Head of caudate nucleus (tissue), 42 donors: ENCODE measurements at regions not wholly inside any gene's neighbourhood (a gene's known extent, or its start where the extent isn't known, plus 50 kb on each side); places are given as distances from the start of the nearest gene placed in this dataset.
"Not testable (repeated sequence)": the region's sequence is repeated elsewhere in the genome, so short reads cannot be mapped to it uniquely, and the experiment has no call there.

Source experiments
- DNase-seq, 42 donors: peaks; one replicate each; pipeline versions ENCODE4 v3.0.0 to v3.0.0-alpha.2; 2020 to 2021; ENCODE audit warnings: mixed read lengths in 7 of 42
- intact Hi-C: fragments of 100-400 bp; cut with DNase I; formaldehyde crosslinking; loops from one replicate; pipeline ENCODE4 v1.15.0; 2022

DNA sequence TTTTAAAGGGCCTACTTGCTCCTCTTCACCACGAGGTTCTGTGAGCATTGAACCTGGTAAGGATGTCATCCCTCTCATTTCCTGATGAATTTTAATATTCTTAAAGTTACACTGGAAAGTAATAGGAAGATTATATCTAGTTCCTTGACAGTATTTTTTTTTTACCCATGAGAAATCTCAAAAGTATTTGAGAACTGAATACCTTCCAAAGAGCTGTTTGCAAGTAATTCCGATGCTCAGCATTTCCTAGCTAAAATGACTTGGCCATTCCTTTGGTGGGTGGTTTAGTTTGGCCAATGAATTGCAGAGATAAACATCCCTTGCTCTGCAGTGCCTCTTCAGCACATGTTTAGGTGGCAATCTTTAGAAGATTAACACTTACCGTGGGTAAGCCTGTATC is 110.2 kb upstream of the WDR1 start:
- intact Hi-C loops: no loop called here
- no peak for DNase-seq

- no peak for DNase-seq
- intact Hi-C loops: no loop called here
These were observed 108.5 kb upstream of the WDR1 start for GRCh38 chr4:10225096-10225495.

DNA sequence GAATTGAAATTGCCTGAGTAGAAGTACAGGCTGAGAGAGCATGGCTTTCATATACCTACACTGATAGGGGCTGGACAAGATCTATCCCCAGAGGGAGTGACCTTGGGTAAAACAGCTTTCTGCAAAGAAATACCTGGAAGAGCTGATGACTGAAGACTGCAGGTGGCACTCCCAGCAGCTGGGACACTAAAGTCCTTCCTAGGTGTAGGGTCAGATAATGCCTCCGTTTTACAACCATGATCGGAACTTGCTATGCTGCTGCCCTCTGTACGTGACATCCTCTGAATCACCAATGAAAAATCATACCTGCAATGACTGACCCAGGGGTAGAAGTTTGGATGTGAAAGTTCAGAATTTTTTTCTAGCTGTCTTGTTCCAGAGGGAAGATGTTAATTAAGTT is 107.2 kb upstream of the WDR1 start:
- intact Hi-C loops: no loop called here
- DNase-seq: no peak

DNA sequence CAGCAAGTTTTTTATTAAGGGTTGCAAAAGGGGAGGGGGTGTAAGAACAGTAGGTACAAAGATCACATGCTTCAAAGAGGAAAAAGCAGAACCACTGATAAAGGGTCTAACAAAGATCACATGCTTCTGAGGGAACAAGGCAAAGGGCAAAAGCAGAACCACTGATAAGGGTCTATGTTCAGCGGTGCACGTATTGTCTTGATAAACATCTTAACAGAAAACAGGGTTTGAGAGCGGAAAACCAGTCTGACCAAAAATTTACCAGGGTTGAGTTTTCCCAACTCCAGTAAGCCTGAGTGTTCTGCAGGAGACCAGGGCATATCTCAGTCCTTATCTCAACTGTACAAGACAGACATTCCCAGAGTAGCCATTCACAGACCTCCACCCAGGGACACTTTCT is 96.9 kb upstream of the WDR1 start:
- DNase-seq, intact Hi-C loops: not testable (repeated sequence)

DNA sequence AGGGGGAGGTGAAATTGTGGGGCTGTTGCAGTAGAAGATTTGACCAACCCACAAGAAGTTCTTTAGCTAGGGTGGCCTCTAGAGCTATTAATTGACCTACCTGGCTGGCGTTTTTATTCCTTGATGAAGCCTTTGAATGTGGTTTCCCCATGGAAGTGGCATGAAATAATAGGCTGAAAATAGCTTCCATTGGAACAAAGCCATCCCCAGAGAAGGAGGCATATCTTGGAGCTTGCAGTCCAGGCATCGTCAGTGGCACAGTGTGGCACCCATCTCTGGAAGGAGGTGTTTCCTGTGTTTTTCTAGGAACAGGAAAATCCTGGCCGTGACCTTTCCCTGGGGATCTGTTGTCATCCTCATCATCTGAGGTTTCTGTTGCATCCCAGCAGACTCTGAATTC is 96.3 kb upstream of the WDR1 start:
- intact Hi-C loops: no loop called here
- no peak for DNase-seq

GRCh38 chr4:10212400-10212799 is 95.8 kb upstream of the WDR1 start:
- intact Hi-C loops: no loop called here

DNA sequence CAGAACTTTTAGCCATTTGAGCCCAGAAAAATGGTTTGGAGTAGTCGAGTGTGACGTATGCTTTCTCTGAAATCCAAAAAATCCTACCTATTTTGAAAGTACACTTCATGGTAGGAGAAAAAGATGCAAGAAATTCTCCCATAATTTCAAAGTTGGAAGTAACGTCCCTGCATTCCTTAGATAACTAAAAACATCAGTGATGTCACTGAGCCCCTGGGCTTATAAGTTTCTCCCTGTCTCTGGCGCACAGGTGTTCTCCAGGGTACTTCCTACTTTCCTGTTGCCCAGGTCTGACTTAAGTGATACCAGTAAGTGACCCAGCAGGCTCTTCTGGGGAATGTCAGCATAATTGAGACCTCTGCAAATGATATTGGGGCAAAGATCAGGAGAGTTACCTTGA is 90.5 kb upstream of the WDR1 start:
- no peak for DNase-seq
- intact Hi-C loops: no loop called here

More at GRCh38 chr4:10212400-10212799, 95.8 kb upstream of the WDR1 start:
- no peak for DNase-seq

- no peak for DNase-seq
- intact Hi-C loops: no loop called here
These were observed 88.6 kb upstream of the WDR1 start for GRCh38 chr4:10205223-10205622.

- intact Hi-C loops: no loop called here
- no peak for DNase-seq
These were observed 87.9 kb upstream of the WDR1 start for GRCh38 chr4:10204401-10205058.

DNA sequence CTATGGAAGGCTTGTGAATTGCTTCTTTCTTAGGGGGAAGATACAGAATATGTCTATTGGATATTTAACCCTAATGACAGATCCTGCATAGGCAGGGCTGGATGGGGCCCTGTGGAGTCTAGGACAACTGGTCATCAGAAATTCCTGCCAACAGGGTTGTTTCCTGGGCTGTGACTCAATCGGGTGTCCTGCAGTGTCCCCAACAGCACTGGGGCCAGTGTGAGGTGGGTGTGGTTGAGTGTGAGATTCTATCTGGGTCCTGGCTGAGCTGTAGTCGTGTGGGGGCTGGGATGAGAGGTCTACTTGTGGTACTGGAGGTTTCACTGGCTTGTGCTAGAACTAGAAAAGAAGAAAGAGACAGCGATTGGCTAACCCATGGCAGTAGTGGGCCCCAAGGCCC is 87.3 kb upstream of the WDR1 start:
- no peak for DNase-seq

GRCh38 chr4:10201381-10202223 is 85.0 kb upstream of the WDR1 start:
- intact Hi-C loops: no loop called here
- DNase-seq: peak in 1 of 42 donors; percentile 9

More for the DNA sequence above, 87.3 kb upstream of the WDR1 start:
- intact Hi-C loops: no loop called here

- intact Hi-C loops: no loop called here
- DNase-seq: no peak
These were observed 84.3 kb upstream of the WDR1 start for GRCh38 chr4:10200869-10201268.

DNA sequence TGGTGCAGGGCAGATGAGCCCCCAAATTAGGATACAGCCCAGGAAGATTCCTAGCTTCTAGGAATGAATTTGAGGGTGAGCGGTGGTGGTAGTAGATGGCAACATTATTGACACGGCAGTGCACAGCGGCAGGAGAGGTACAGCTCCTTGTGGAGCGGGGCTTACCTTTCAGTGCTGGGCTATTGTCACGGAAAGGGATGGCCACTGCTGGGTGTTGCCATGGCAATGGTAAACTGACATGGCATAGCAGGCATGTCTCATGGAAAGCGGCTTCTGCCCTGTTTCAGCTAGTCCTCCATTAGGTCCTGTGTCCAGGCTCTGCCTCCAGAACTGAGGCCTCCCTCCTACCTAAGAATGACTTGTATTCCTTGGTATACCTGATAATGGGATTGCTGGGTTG is 81.8 kb upstream of the WDR1 start:
- peak in 1 of 42 donors; percentile 8 for DNase-seq
- intact Hi-C loops: no loop called here

GRCh38 chr4:10197952-10198351 is 81.4 kb upstream of the WDR1 start:
- intact Hi-C loops: no loop called here

GRCh38 chr4:10196191-10196590 is 79.6 kb upstream of the WDR1 start:
- intact Hi-C loops: no loop called here

More at GRCh38 chr4:10197952-10198351, 81.4 kb upstream of the WDR1 start:
- DNase-seq: no peak

DNA sequence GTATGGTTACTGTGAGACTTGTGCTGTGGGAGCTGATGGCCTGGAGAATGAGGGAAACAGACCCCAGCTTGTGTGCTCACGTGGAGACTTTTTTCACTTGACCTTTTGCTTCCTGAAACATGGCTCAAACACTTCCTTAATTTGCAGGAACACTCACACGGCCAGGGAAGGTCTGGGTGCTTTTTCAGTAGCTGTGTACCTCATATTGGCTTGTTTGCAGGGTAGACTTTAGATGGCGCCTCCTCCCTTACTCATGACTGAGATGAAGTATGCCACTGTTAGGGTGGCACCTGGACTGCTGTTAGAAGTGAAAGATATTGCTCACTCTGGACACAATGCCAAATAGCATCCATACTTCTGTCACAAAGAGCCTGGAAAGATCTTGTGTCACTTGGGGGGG is 75.7 kb upstream of the WDR1 start:
- intact Hi-C loops: no loop called here
- DNase-seq: peak in 2 of 42 donors; percentile 3 to 5

More at GRCh38 chr4:10196191-10196590, 79.6 kb upstream of the WDR1 start:
- no peak for DNase-seq

- intact Hi-C loops: no loop called here
- DNase-seq: no peak
These were observed 71.9 kb upstream of the WDR1 start for GRCh38 chr4:10188400-10189004.

DNA sequence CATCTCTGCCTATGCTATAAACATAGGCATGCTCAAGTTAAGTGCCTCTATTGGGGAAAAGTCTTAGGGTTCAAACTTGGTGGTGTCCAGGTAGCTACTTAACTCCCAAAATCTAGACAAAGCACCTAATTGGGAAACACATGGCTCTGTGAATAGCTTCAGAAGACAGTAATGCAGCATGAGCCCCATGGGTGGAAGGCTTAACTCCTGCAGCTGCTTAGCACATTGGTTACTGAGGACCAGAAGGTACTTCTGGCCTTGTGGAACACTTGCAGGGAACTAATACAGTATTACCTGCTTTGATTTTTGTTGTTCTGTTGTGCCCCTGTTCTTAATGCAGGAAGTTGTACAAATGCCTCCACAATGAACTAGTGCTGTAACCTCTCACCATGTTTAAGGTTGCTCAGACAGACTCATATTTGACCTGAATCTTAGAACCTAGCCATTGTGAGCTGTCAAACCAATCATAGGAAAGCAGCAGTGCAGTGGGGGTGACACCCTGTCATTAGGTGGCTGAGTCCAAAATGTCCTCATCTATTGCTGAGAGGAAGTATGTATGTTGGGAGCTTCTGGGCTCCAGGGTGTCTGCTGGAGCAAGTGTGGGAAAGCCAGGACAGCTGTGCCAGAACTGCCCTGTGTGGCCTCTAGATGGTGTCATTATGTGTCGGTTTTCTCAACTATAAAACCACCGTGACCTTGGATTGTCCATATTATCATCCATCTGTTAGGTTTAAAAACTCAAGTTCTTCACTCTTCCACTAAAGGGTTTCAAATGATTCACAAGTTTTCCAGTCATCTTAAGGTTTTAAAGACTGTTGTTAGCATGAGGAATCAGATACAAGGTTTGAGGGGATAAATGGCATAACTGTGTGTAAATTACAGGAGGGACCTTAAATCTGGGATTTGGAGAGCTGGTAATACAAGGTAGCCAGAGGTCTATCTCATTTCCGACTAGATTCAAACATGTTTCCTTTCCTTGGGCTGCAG is 69.9 kb upstream of the WDR1 start:
- intact Hi-C loops: no loop called here
- peak in 12 of 42 donors; percentile 8 to 66 (median 42) for DNase-seq
